Body of pancreas (tissue), 4 donors: ENCODE measurements at regions not wholly inside any gene's neighbourhood (a gene's known extent, or its start where the extent isn't known, plus 50 kb on each side); places are given as distances from the start of the nearest gene placed in this dataset.

ENCODE experiments used
- CTCF ChIP-seq, 7 experiments: fragments of 450-650 bp in 4 of 7; fragments of 200-600 bp in 3 of 7; sonication (generic) in 3 of 7; IDR thresholded peaks; one replicate each; pipeline ENCODE4 v1.5.1; 2016 to 2019; ENCODE audit warnings: antibody characterized with exemption in 7 of 7
- POLR2A ChIP-seq, 3 donors: fragments of 450-650 bp; IDR thresholded peaks; one replicate each; pipeline ENCODE4 v1.6.1; 2016; ENCODE audit warnings: antibody characterized with exemption in 3 of 3, mild to moderate bottlenecking in 2 of 3

GRCh38 chr2:205909184-205909572 lies 176.8 kb downstream of the INO80D start:
- TF ChIP-seq CTCF (IDR thresholded peaks at IDR 0.05) (no peak), POLR2A (IDR thresholded peaks at IDR 0.05) (no peak)
